Endothelial cell of umbilical vein (primary cell): ENCODE measurements at regions not wholly inside any gene's neighbourhood (a gene's known extent, or its start where the extent isn't known, plus 50 kb on each side); places are given as distances from the start of the nearest gene placed in this dataset.

Experiments used
- BruUV-seq: library from RNA; stranded (reverse); fragments of 400-500 nt; replicated peaks from 2 replicates; lab custom pipeline; 2021; lab: Mats Ljungman, UMichigan
- CTCF ChIA-PET: fragments of 300-600, 350-600 bp; sonication (Branson Sonifier 250); formaldehyde crosslinking; loops from one replicate; lab custom pipeline; 2021; ENCODE audit warnings: antibody characterized with exemption, inconsistent platforms; lab: Charles Lee
- POLR2A ChIA-PET: fragments of 300-600, 350-600 bp; sonication (Branson Sonifier 250); formaldehyde crosslinking; loops from one replicate; lab custom pipeline; 2021; ENCODE audit warnings: antibody characterized with exemption, inconsistent platforms; lab: Charles Lee
- DNase-seq: peaks from one replicate; pipeline ENCODE4 v3.0.0-alpha.2; 2011; ENCODE audit warnings: low read depth, low spot score
- FAIRE-seq: peaks from 2 replicates; lab custom pipeline; 2011; peaks lifted over from hg19 to GRCh38; lab: Jason Lieb, UNC
- H2AFZ ChIP-seq: 2 replicates; pipeline ENCODE4 v1.6.0; 2012; ENCODE audit warnings: low read depth, low read length, control low read depth, inconsistent platforms
- H3K27ac ChIP-seq: 2 replicates; pipeline ENCODE4 v1.5.1; 2011; ENCODE audit warnings: low read depth, mild to moderate bottlenecking, control low read depth, low read length, moderate library complexity; ENCODE audit not compliant: insufficient read depth
- H3K27me3 ChIP-seq, 2 experiments: 2 replicates each; pipeline versions ENCODE4 v1.6.0 to v1.6.1; 2011; ENCODE audit warnings: low read length in 2 of 2, mixed read lengths in 1 of 2; ENCODE audit not compliant: control insufficient read depth in 2 of 2, insufficient read depth in 2 of 2
- H3K36me3 ChIP-seq, 2 experiments: 2 replicates in 1 of 2; 3 replicates in 1 of 2; pipeline ENCODE4 v1.5.1; 2011; ENCODE audit warnings: low read length in 2 of 2, mild to moderate bottlenecking in 1 of 2, moderate library complexity in 1 of 2; ENCODE audit not compliant: control insufficient read depth in 2 of 2, insufficient read depth in 2 of 2; ENCODE audit errors: extremely low read depth in 1 of 2
- H3K4me1 ChIP-seq: 3 replicates; pipeline ENCODE4 v1.5.1; 2011; ENCODE audit warnings: mild to moderate bottlenecking, low read length; ENCODE audit not compliant: control insufficient read depth, insufficient read depth; ENCODE audit errors: extremely low read depth
- H3K4me2 ChIP-seq: 2 replicates; pipeline ENCODE4 v1.6.1; 2011; ENCODE audit warnings: low read length, control low read depth, mixed read lengths; ENCODE audit not compliant: insufficient read depth
- H3K4me3 ChIP-seq, 3 experiments: fragments of 200-600 bp in 1 of 3; sonication (generic), shearing (Covaris generic) in 1 of 3; replicated peaks in 1 of 3; 2 replicates each; pipeline ENCODE4 v1.5.1; 2011 to 2016; ENCODE audit warnings: control low read depth in 3 of 3, low read length in 3 of 3, mild to moderate bottlenecking in 2 of 3, inconsistent platforms in 1 of 3, low read depth in 1 of 3, moderate library complexity in 1 of 3; ENCODE audit not compliant: insufficient read depth in 1 of 3
- H3K79me2 ChIP-seq: 2 replicates; pipeline ENCODE4 v1.6.0; 2012; ENCODE audit warnings: low read length, inconsistent platforms; ENCODE audit not compliant: control insufficient read depth, insufficient read depth
- H3K9ac ChIP-seq: replicated peaks from 2 replicates; pipeline ENCODE3; 2011; ENCODE audit warnings: low read length, control low read depth; ENCODE audit not compliant: insufficient read depth; ENCODE audit errors: extremely low read depth
- H3K9me1 ChIP-seq: replicated peaks from 3 replicates; pipeline ENCODE4 v1.6.0; 2011; ENCODE audit warnings: mild to moderate bottlenecking, low read length; ENCODE audit not compliant: control insufficient read depth, insufficient read depth; ENCODE audit errors: extremely low read depth
- H3K9me3 ChIP-seq: replicated peaks from 2 replicates; pipeline ENCODE4 v1.5.1; 2012; ENCODE audit warnings: low read length, inconsistent platforms; ENCODE audit not compliant: control insufficient read depth, insufficient read depth
- H4K20me1 ChIP-seq: replicated peaks from 2 replicates; pipeline ENCODE3; 2011; ENCODE audit warnings: mild to moderate bottlenecking, low read length; ENCODE audit not compliant: control insufficient read depth, insufficient read depth; ENCODE audit errors: extremely low read depth
- CTCF ChIP-seq, 2 donors: IDR thresholded peaks; 1 replicate in 1 of 2; 2 replicates in 1 of 2; pipeline ENCODE4 v1.5.1; 2011; ENCODE audit warnings: low read length in 2 of 2, mild to moderate bottlenecking in 2 of 2, moderate library complexity in 2 of 2, control low read depth in 1 of 2, inconsistent platforms in 1 of 2, low read depth in 1 of 2; ENCODE audit not compliant: insufficient read depth in 1 of 2; ENCODE audit errors: extremely low read depth in 1 of 2
- EZH2 ChIP-seq: IDR thresholded peaks from 2 replicates; pipeline ENCODE4 v1.6.1; 2012; ENCODE audit warnings: borderline replicate concordance, low read depth, mild to moderate bottlenecking, moderate library complexity, low read length, inconsistent platforms; ENCODE audit not compliant: severe bottlenecking
- FOS ChIP-seq: IDR thresholded peaks from 2 replicates; pipeline ENCODE4 v1.6.1; 2011; ENCODE audit warnings: mild to moderate bottlenecking, low read length, moderate library complexity, borderline replicate concordance; ENCODE audit not compliant: insufficient read depth
- GATA2 ChIP-seq: IDR thresholded peaks from 2 replicates; pipeline ENCODE4 v1.7.0; 2011; ENCODE audit warnings: low read depth, mild to moderate bottlenecking, moderate library complexity, mixed read lengths, low read length; ENCODE audit not compliant: insufficient read length, insufficient read depth
- JUN ChIP-seq: IDR thresholded peaks from 2 replicates; pipeline ENCODE4 v1.6.1; 2011; ENCODE audit warnings: borderline replicate concordance, low read depth; ENCODE audit not compliant: insufficient read length, insufficient read depth
- MAX ChIP-seq: IDR thresholded peaks from 2 replicates; pipeline ENCODE4 v1.6.1; 2011; ENCODE audit not compliant: insufficient read depth, insufficient read length
- MYC ChIP-seq: IDR thresholded peaks from one replicate; pipeline ENCODE4 v1.6.1; 2011; ENCODE audit warnings: mild to moderate bottlenecking, low read depth, low read length
- POLR2A ChIP-seq: IDR thresholded peaks from 2 replicates; pipeline ENCODE4 v1.6.1; 2012; ENCODE audit warnings: low read depth, mild to moderate bottlenecking, control low read depth, low read length
- POLR2AphosphoS5 ChIP-seq: IDR thresholded peaks from 2 replicates; pipeline ENCODE4 v1.6.1; 2012; ENCODE audit warnings: low read depth, mild to moderate bottlenecking, control low read depth, low read length, moderate library complexity; ENCODE audit not compliant: insufficient read depth
- dilution Hi-C: fragments of 300-500 bp; cut with MboI; formaldehyde crosslinking; loops from one replicate; pipeline ENCODE4 v1.15.0; 2019; ENCODE audit warnings: low sequenced_read_pairs; ENCODE audit not compliant: extremely low pct_ligation_motif_present
- intact Hi-C: fragments of 100-400 bp; cut with micrococcal nuclease; formaldehyde crosslinking; loops from one replicate; pipeline ENCODE4 v1.10.0; 2022

GRCh38 chr10:94274142-94274787 lies 88.5 kb downstream of the NOC3L start:
- no peaks in the 10 kb centered on the region for H3K79me2 ChIP-seq
- ChIA-PET POLR2A (no interaction called here), CTCF (interaction anchor here (0.9 to 1.9 kb wide), 5 partner anchors 9 to 170 kb away, joined by 3 to 9 read pairs (median 4); no protein-coding TSS in a partner anchor)
- no peaks in the 10 kb centered on the region for H4K20me1 ChIP-seq
- H3K27ac ChIP-seq, result no peak overlapping the region
- DNase-seq (no peak), FAIRE-seq (no peak)
- H3K4me1 ChIP-seq, result no peaks in the 10 kb centered on the region
- H2AFZ ChIP-seq, result no peak overlapping the region
- no peak overlapping the region for H3K4me2 ChIP-seq
- peaks cover 0 to 4% of the 10 kb centered on the region in 2 experiments for H3K27me3 ChIP-seq
- intact Hi-C loops (no loop called here), dilution Hi-C loops (no loop called here)
- no peaks in the 10 kb centered on the region for H3K36me3 ChIP-seq
- H3K9ac ChIP-seq, result no peak overlapping the region
- H3K4me3 ChIP-seq, result no peak overlapping the region
- no peaks in the 10 kb centered on the region for H3K9me3 ChIP-seq
- H3K9me1 ChIP-seq, result no peaks in the 10 kb centered on the region
- BruUV-seq, result no TSS peak
- TF ChIP-seq JUN (no peak), CTCF (IDR thresholded peaks at IDR 0.05; ENCODE audit: extremely low read depth in 1 of 2, insufficient read depth in 1 of 2, low read depth in 1 of 2, low read length in 2 of 2) (no peak), POLR2A (no peak), MYC (no peak), EZH2 (no peak), FOS (no peak), MAX (no peak), GATA2 (no peak), POLR2AphosphoS5 (no peak)
